ENCODE measurements at regions not wholly inside any gene's neighbourhood (a gene's known extent, or its start where the extent isn't known, plus 50 kb on each side); places are given as distances from the start of the nearest gene placed in this dataset.
A peak's percentile ranks its signal among the peaks of the same experiment; 100 is the strongest.

- H3K4me3 ChIP-seq (ENCODE audit: low read depth, low read length): no peak overlapping the region
- no peak for DNase-seq (ENCODE audit: low read depth)
- no peak for TF ChIP-seq CTCF (IDR thresholded peaks at IDR 0.05; ENCODE audit: insufficient read depth, low read depth, low read length, missing control alignments)
Observed at GRCh38 chr1:88266051-88266450, 418.0 kb upstream of the PKN2 start.

GRCh38 chr1:88272216-88272615, 411.9 kb upstream of the PKN2 start:
- no peak for DNase-seq (ENCODE audit: low read depth)
- no peak for TF ChIP-seq CTCF (IDR thresholded peaks at IDR 0.05; ENCODE audit: insufficient read depth, low read depth, low read length, missing control alignments)
- no peak overlapping the region for H3K4me3 ChIP-seq (ENCODE audit: low read depth, low read length)

- no peak for DNase-seq (ENCODE audit: low read depth)
- H3K4me3 ChIP-seq (ENCODE audit: low read depth, low read length): no peak overlapping the region
- no peak for TF ChIP-seq CTCF (IDR thresholded peaks at IDR 0.05; ENCODE audit: insufficient read depth, low read depth, low read length, missing control alignments)
Observed at GRCh38 chr1:88274431-88274830, 409.6 kb upstream of the PKN2 start.

- H3K4me3 ChIP-seq (ENCODE audit: low read depth, low read length): no peak overlapping the region
- no peak for TF ChIP-seq CTCF (IDR thresholded peaks at IDR 0.05; ENCODE audit: insufficient read depth, low read depth, low read length, missing control alignments)
- no peak for DNase-seq (ENCODE audit: low read depth)
Observed at GRCh38 chr1:88275259-88275862, 408.7 kb upstream of the PKN2 start.

GRCh38 chr1:88276163-88276562, 407.9 kb upstream of the PKN2 start:
- peak; percentile 4 for DNase-seq (ENCODE audit: low read depth)
- H3K4me3 ChIP-seq (ENCODE audit: low read depth, low read length): no peak overlapping the region
- no peak for TF ChIP-seq CTCF (IDR thresholded peaks at IDR 0.05; ENCODE audit: insufficient read depth, low read depth, low read length, missing control alignments)

GRCh38 chr1:88284066-88284465, 400.0 kb upstream of the PKN2 start:
- H3K4me3 ChIP-seq (ENCODE audit: low read depth, low read length): no peak overlapping the region
- no peak for TF ChIP-seq CTCF (IDR thresholded peaks at IDR 0.05; ENCODE audit: insufficient read depth, low read depth, low read length, missing control alignments)
- no peak for DNase-seq (ENCODE audit: low read depth)

GRCh38 chr1:88284666-88285366, 399.3 kb upstream of the PKN2 start:
- no peak overlapping the region for H3K4me3 ChIP-seq (ENCODE audit: low read depth, low read length)
- TF ChIP-seq CTCF (IDR thresholded peaks at IDR 0.05; ENCODE audit: insufficient read depth, low read depth, low read length, missing control alignments): no peak
- DNase-seq (ENCODE audit: low read depth): no peak
